Peyer's patch (tissue), 4 donors: ENCODE measurements at regions not wholly inside any gene's neighbourhood (a gene's known extent, or its start where the extent isn't known, plus 50 kb on each side); places are given as distances from the start of the nearest gene placed in this dataset.
"Not testable (repeated sequence)": the region's sequence is repeated elsewhere in the genome, so short reads cannot be mapped to it uniquely, and the experiment has no call there.

ENCODE experiments used
- DNase-seq, 3 donors: peaks; one replicate each; pipeline ENCODE4 v3.0.0-alpha.2; 2017 to 2019
- H3K27ac ChIP-seq, 4 donors: fragments of 200-600 bp; sonication (generic); one replicate each; pipeline ENCODE4 v1.5.1; 2016 to 2019
- H3K27me3 ChIP-seq, 2 donors: fragments of 200-600 bp; sonication (generic); one replicate each; pipeline ENCODE4 v1.5.1; 2019
- H3K36me3 ChIP-seq, 3 donors: fragments of 200-600 bp; sonication (generic); one replicate each; pipeline ENCODE4 v1.5.1; 2016 to 2019
- H3K4me1 ChIP-seq, 4 donors: fragments of 200-600 bp; sonication (generic); one replicate each; pipeline ENCODE4 v1.5.1; 2016 to 2019
- H3K4me3 ChIP-seq, 4 donors: fragments of 200-600 bp; sonication (generic); 1 replicate in 3 of 4; 2 replicates in 1 of 4; pipeline ENCODE4 v1.5.1; 2016 to 2019; ENCODE audit warnings: mild to moderate bottlenecking in 1 of 4
- H3K9me3 ChIP-seq, 4 donors: fragments of 200-600 bp; sonication (generic); one replicate each; pipeline ENCODE4 v1.5.1; 2016 to 2019; ENCODE audit warnings: mild to moderate bottlenecking in 1 of 4
- POLR2A ChIP-seq, 2 donors: fragments of 450-650 bp; IDR thresholded peaks; one replicate each; pipeline ENCODE4 v1.5.1; 2017; ENCODE audit warnings: antibody characterized with exemption in 2 of 2, mild to moderate bottlenecking in 2 of 2, moderate library complexity in 2 of 2
- TF ChIP-seq, protein P1 (sequence below), 6 experiments: fragments of 450-650 bp in 4 of 6; fragments of 200-600 bp in 2 of 6; sonication (generic) in 1 of 6; IDR thresholded peaks; one replicate each; pipeline ENCODE4 v1.5.1; 2017 to 2019; ENCODE audit warnings: antibody characterized with exemption in 6 of 6, mild to moderate bottlenecking in 3 of 6, moderate library complexity in 1 of 6

DNA sequence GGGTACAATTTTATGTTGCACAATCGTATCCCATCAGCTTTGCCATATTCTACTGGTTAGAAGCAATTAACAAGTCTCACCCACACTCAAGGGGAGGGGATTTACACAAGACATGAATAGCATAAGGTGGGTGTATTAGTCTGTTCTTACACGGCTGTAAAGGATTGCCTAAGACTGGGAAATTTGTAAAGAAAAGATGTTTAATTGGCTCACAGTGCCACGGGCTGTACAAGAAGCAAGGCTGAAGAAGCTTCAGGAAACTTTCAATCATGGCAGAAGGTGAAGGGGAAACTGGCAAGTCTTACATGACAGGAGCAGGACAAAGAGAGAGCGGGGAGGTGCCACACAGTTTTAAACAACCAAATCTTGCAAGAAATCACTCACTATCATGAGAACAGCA, 231.8 kb upstream of the AMIGO2 start:
- Histone ChIP-seq H3K36me3 (no peaks in the 10 kb centered on the region), H3K4me1 (no peaks in the 10 kb centered on the region), H3K27me3 (no peaks in the 10 kb centered on the region), H3K4me3 (no peak overlapping the region), H3K27ac (no peak overlapping the region), H3K9me3 (no peaks in the 10 kb centered on the region)
- no peak for TF ChIP-seq POLR2A (IDR thresholded peaks at IDR 0.05)
- TF ChIP-seq, protein P1, sequence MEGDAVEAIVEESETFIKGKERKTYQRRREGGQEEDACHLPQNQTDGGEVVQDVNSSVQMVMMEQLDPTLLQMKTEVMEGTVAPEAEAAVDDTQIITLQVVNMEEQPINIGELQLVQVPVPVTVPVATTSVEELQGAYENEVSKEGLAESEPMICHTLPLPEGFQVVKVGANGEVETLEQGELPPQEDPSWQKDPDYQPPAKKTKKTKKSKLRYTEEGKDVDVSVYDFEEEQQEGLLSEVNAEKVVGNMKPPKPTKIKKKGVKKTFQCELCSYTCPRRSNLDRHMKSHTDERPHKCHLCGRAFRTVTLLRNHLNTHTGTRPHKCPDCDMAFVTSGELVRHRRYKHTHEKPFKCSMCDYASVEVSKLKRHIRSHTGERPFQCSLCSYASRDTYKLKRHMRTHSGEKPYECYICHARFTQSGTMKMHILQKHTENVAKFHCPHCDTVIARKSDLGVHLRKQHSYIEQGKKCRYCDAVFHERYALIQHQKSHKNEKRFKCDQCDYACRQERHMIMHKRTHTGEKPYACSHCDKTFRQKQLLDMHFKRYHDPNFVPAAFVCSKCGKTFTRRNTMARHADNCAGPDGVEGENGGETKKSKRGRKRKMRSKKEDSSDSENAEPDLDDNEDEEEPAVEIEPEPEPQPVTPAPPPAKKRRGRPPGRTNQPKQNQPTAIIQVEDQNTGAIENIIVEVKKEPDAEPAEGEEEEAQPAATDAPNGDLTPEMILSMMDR (IDR thresholded peaks at IDR 0.05), result no peak
- no peak for DNase-seq

DNA sequence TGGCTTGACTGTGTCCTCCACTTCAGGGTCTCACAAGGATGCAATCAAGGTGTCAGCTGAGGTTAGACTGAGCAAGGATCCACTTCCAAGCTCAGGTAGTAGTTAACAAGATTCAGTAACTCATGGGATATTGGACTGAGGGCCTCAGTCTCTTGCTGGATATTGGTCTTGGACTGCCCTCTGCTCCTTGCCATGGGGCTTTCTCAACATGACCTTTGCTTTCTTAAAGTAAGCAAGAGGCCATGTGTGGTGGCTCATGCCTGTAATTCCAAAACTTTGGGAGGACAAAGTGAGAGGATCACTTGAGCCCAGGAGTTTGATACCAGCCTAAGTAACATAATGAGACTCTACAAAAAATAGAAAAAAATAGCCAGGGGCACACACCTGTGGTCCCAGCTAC, 231.3 kb upstream of the AMIGO2 start:
- Histone ChIP-seq H3K9me3 (no peaks in the 10 kb centered on the region), H3K27me3 (no peaks in the 10 kb centered on the region), H3K4me3 (no peak overlapping the region), H3K27ac (no peak overlapping the region), H3K4me1 (no peaks in the 10 kb centered on the region), H3K36me3 (no peaks in the 10 kb centered on the region)
- no peak for DNase-seq
- TF ChIP-seq POLR2A (IDR thresholded peaks at IDR 0.05), result no peak
- TF ChIP-seq, protein P1 (IDR thresholded peaks at IDR 0.05), result no peak

DNA sequence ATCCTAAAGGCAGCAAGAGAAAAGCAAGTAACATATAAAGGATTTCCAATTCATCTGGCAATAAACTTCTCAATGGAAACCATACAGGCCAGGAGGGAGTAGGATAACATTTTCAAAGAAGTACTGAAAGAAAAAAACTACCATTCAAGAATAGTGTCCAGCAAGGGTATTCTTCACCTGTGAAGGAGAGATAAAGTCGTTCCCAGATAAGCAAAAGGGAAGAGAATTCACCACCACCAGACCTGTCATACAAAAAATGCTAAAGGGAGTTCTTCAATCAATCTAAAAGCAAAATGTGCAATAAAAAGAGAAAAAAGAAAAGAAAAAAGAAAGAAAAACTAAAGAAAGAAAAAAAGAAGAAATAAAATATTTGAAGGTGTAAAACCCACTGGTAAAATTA, 228.9 kb upstream of the AMIGO2 start:
- H3K4me1 ChIP-seq, result no peaks in the 10 kb centered on the region
- no peak for DNase-seq
- no peaks in the 10 kb centered on the region for H3K9me3 ChIP-seq
- no peak overlapping the region for H3K27ac ChIP-seq
- H3K4me3 ChIP-seq, result no peak overlapping the region
- H3K36me3 ChIP-seq, result no peaks in the 10 kb centered on the region
- TF ChIP-seq, protein P1 (IDR thresholded peaks at IDR 0.05), result no peak
- no peak for TF ChIP-seq POLR2A (IDR thresholded peaks at IDR 0.05)
- no peaks in the 10 kb centered on the region for H3K27me3 ChIP-seq

DNA sequence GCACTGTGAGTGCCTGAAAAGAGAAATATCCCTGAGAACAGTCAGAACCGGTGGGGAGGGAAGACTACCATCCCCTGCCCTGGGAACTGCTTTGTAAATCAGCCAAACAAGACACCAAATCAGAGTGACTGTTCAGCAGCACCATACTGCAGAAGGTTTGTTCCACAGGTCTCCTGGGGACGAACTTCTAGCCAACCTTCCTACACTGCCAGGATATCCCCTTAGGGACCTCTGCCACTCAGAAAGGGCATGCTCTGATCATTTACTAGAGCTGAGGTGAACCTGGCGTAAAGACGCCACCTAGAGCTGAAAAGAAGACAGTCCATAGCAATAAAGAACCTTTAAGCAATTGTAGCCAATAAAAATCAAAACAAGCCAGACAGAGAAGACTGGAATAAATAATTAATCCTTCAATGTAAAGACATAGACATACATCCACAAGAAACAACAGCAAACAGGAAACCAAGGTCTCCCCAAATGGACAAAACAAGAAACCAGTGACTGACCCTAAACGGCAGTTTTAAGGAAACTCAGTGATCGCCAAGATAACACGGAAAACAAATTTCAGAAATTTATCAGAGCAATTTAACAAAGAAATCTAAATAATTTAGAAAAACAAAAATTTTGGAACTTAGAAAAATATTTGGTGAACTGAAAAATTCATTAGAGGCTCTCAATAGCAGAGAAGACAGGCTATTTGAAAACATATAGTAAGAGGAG, 228.1 kb upstream of the AMIGO2 start:
- peak overlapping the region in 2 of 4 donors; percentile 32 to 72 for H3K27ac ChIP-seq
- peak overlapping the region in 3 of 4 donors; percentile 17 to 37 (median 23) for H3K4me3 ChIP-seq
- H3K9me3 ChIP-seq, result no peaks in the 10 kb centered on the region
- peak in 2 of 3 donors; percentile 57 to 78 for DNase-seq
- H3K4me1 ChIP-seq, result no peaks in the 10 kb centered on the region
- H3K27me3 ChIP-seq, result no peaks in the 10 kb centered on the region
- TF ChIP-seq, protein P1 (IDR thresholded peaks at IDR 0.05), result peak; percentile 35 to 79 (median 72)
- TF ChIP-seq POLR2A (IDR thresholded peaks at IDR 0.05), result no peak
- no peaks in the 10 kb centered on the region for H3K36me3 ChIP-seq

DNA sequence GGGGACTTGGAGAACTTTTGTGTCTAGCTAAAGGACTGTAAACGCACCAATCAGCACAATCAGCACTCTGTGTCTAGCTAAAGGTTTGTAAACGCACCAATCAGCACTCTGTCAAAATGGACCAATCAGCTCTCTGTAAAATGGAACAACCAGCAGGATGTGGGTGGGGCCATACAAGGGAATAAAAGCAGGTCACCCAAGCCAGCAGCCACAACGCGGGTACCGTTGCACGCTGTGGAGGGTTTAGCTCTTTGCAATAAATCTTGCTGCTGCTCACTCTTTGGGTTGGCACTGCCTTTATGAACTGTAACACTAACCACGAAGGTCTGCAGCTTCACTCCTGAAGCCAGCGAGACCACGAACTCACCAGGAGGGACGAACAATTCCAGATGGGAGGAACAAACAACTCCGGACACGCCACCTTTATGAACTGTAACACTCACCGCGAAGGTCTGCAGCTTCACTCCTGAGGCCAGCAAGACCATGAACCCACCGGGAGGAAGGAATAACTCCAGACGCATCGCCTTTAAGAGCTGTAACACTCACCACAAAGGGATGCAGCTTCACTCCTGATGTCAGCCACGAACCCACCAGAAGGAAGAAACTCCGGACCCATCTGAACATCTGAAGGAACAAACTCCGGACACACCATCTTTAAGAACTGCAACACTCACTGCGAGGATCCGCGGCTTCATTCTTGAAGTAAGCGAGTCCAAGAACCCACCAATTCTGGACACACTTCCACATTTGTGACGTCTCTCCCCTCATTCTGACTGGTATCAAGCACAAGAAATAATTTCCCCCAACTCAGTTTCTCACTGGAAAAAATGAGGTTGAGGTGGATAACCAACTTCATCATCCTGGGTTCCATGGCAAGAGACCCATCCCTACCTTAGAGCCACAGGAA, 227.3 kb upstream of the AMIGO2 start:
- DNase-seq, result peak in 2 of 3 donors; percentile 53 to 72
- not testable (repeated sequence) for H3K4me1 ChIP-seq, H3K9me3 ChIP-seq, H3K27me3 ChIP-seq, H3K36me3 ChIP-seq
- Histone ChIP-seq H3K4me3 (peak overlapping the region in 3 of 4 donors; percentile 17 to 37 (median 23)), H3K27ac (peak overlapping the region in 2 of 4 donors; percentile 32 to 72)
- peak in 1 of 2 donors; percentile 13 for TF ChIP-seq POLR2A (IDR thresholded peaks at IDR 0.05)

DNA sequence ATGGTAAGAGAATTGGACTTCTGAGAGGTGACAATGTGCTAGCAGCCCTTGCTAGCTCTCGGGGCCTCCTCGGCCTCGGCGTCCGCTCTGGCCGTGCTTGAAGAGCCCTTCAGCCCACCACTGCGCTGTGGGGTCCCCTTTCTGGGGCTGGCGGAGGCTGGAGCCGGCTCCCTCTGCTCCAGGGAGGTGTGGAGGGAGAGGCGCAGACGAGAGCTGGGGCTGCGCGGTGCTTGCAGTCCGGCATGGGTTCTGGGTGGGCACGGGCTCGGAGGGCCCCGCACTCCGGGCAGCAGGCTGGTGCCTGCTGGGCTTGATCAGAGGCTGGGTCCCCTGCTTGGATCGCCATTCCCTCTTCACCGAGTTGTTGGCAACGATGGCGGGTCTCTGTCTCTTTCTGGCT, 226.4 kb upstream of the AMIGO2 start:
- TF ChIP-seq, protein P1 (IDR thresholded peaks at IDR 0.05), result no peak
- no peak for TF ChIP-seq POLR2A (IDR thresholded peaks at IDR 0.05)
- no peaks in the 10 kb centered on the region for H3K9me3 ChIP-seq
- DNase-seq, result no peak
- no peaks in the 10 kb centered on the region for H3K27me3 ChIP-seq
- H3K27ac ChIP-seq, result no peak overlapping the region
- H3K4me1 ChIP-seq, result no peaks in the 10 kb centered on the region
- no peaks in the 10 kb centered on the region for H3K36me3 ChIP-seq
- H3K4me3 ChIP-seq, result no peak overlapping the region
